Gastrocnemius medialis (tissue), 4 donors: ENCODE measurements at regions not wholly inside any gene's neighbourhood (a gene's known extent, or its start where the extent isn't known, plus 50 kb on each side); places are given as distances from the start of the nearest gene placed in this dataset.
"Not testable (repeated sequence)": the region's sequence is repeated elsewhere in the genome, so short reads cannot be mapped to it uniquely, and the experiment has no call there.

ENCODE experiments used
- ATAC-seq, 2 donors: fragments of 150-250 bp; one replicate each; pipeline ENCODE4 v1.9.1; 2016
- DNase-seq, 2 donors: peaks; one replicate each; pipeline ENCODE4 v3.0.0-alpha.2; 2019
- H3K27ac ChIP-seq, 4 donors: fragments of 200-600 bp; sonication (generic); 1 replicate in 1 of 4; 2 replicates in 3 of 4; pipeline ENCODE4 v1.5.1; 2016 to 2018; ENCODE audit warnings: mild to moderate bottlenecking in 2 of 4, moderate library complexity in 1 of 4
- H3K27me3 ChIP-seq, 3 donors: fragments of 200-600 bp; sonication (generic) in 2 of 3; 1 replicate in 1 of 3; 2 replicates in 2 of 3; pipeline versions ENCODE4 v1.5.1 to v1.6.0; 2016 to 2019; ENCODE audit warnings: mild to moderate bottlenecking in 1 of 3, moderate library complexity in 1 of 3
- H3K36me3 ChIP-seq, 2 donors: fragments of 200-600 bp; sonication (generic) in 1 of 2; one replicate each; pipeline ENCODE4 v1.5.1; 2017 to 2018
- H3K4me1 ChIP-seq, 2 donors: fragments of 200-600 bp; sonication (generic) in 1 of 2; one replicate each; pipeline ENCODE4 v1.5.1; 2016 to 2017; ENCODE audit warnings: mild to moderate bottlenecking in 2 of 2
- H3K4me3 ChIP-seq, 4 donors: fragments of 200-600 bp; sonication (generic) in 3 of 4; 1 replicate in 1 of 4; 2 replicates in 3 of 4; pipeline ENCODE4 v1.5.1; 2016 to 2019; ENCODE audit warnings: mild to moderate bottlenecking in 2 of 4
- H3K9me3 ChIP-seq, 3 donors: fragments of 200-600 bp; sonication (generic) in 2 of 3; 1 replicate in 1 of 3; 2 replicates in 2 of 3; pipeline ENCODE4 v1.5.1; 2016 to 2019
- POLR2A ChIP-seq, 2 donors: fragments of 450-650 bp; IDR thresholded peaks; one replicate each; pipeline ENCODE4 v1.6.1; 2017; ENCODE audit warnings: antibody characterized with exemption in 2 of 2, mild to moderate bottlenecking in 2 of 2, moderate library complexity in 2 of 2
- in situ Hi-C, 4 donors: fragments of 200-750 bp; cut with MboI; loops; one replicate each; pipeline versions ENCODE4 v1.15.0 to v1.8.0; 2017; ENCODE audit warnings: low sequenced_read_pairs in 4 of 4
- intact Hi-C: fragments of 100-400 bp; cut with DNase I; formaldehyde crosslinking; loops from one replicate; pipeline ENCODE4 v1.15.1; 2023; ENCODE audit warnings: low total_unique reads
- TF ChIP-seq, protein P1 (sequence below), 5 experiments: fragments of 450-650 bp in 3 of 5; fragments of 200-600 bp in 2 of 5; sonication (generic) in 2 of 5; IDR thresholded peaks in 4 of 5; conservative IDR thresholded peaks in 1 of 5; 1 replicate in 4 of 5; 2 replicates in 1 of 5; pipeline ENCODE4 v1.5.1; 2016 to 2019; ENCODE audit warnings: antibody characterized with exemption in 5 of 5, mild to moderate bottlenecking in 3 of 5, moderate library complexity in 3 of 5

DNA sequence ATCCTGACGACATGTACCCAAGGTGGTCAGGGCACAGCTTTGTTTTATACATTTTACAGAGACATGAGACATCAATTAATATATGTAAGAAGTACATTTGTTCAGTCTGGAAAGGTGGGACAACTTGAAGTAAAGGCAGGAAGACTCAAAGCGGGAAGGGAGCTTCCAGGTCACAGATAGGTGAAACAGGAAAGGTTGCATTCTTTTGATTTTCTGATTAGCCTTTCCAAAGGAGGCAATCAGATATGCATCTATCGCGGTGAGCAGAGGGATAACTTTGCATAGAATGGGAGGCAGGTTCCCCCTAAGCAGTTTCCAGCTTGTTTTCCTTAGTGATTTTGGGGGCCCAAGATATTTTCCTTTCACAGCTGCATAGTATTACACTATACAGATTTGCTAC lies 358.4 kb downstream of the GLUD2 start:
- DNase-seq, result no peak
- in situ Hi-C loops, result no loop called here

DNA sequence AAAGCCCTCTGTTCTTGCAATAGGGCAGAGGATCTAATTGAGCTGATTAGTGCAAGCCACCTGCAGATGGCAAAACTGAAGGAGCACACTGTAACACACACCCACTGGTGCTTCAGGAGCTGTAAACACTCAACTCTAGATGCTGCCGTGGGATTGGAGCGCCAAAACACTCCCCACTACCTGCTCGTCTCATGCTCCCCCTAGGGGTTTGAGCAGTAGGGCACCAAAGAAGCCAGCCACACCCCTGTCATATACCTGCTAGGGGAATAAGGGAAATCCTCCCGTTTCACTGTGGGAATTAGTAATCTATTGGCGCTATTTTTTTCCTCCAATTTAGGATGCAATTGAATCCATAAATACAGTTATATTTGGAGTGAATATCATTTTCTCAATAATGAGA lies 360.2 kb downstream of the GLUD2 start:
- in situ Hi-C loops (no loop called here), intact Hi-C loops (no loop called here)
- Histone ChIP-seq H3K36me3 (no peaks in the 10 kb centered on the region), H3K4me3 (no peak overlapping the region), H3K4me1 (no peaks in the 10 kb centered on the region), H3K27ac (no peak overlapping the region), H3K27me3 (no peaks in the 10 kb centered on the region), H3K9me3 (no peaks in the 10 kb centered on the region)
- TF ChIP-seq POLR2A (IDR thresholded peaks at IDR 0.05), result no peak
- TF ChIP-seq, protein P1, sequence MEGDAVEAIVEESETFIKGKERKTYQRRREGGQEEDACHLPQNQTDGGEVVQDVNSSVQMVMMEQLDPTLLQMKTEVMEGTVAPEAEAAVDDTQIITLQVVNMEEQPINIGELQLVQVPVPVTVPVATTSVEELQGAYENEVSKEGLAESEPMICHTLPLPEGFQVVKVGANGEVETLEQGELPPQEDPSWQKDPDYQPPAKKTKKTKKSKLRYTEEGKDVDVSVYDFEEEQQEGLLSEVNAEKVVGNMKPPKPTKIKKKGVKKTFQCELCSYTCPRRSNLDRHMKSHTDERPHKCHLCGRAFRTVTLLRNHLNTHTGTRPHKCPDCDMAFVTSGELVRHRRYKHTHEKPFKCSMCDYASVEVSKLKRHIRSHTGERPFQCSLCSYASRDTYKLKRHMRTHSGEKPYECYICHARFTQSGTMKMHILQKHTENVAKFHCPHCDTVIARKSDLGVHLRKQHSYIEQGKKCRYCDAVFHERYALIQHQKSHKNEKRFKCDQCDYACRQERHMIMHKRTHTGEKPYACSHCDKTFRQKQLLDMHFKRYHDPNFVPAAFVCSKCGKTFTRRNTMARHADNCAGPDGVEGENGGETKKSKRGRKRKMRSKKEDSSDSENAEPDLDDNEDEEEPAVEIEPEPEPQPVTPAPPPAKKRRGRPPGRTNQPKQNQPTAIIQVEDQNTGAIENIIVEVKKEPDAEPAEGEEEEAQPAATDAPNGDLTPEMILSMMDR (IDR thresholded peaks at IDR 0.05 in 4 of 5, conservative IDR thresholded peaks at IDR 0.05 in 1 of 5), result no peak
- no peak for ATAC-seq
- DNase-seq, result no peak

More for the DNA sequence above, 358.4 kb downstream of the GLUD2 start:
- Histone ChIP-seq H3K4me3 (no peak overlapping the region), H3K27ac (no peak overlapping the region), H3K9me3 (no peaks in the 10 kb centered on the region), H3K4me1 (no peaks in the 10 kb centered on the region), H3K27me3 (no peaks in the 10 kb centered on the region), H3K36me3 (no peaks in the 10 kb centered on the region)
- TF ChIP-seq POLR2A (IDR thresholded peaks at IDR 0.05), result no peak
- TF ChIP-seq, protein P1 (IDR thresholded peaks at IDR 0.05 in 4 of 5, conservative IDR thresholded peaks at IDR 0.05 in 1 of 5), result no peak
- intact Hi-C loops, result no loop called here
- ATAC-seq, result no peak

DNA sequence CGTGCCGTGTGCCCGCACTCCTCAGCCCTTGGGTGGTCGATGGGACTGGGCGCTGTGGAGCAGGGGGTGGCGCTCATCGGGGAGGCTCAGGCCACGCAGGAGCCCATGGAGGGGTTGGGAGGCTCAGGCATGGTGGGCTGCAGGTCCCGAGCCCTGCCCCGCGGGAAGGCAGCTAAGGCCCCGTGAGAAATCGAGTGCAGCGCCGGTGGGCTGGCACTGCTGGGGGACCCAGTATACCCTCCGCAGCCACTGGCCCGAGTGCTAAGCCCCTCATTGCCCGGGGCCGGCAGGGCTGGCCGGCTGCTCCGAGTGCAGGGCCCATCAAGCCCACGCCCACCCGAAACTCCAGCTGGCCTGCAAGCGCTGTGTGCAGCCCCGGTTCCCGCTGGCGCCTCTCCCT lies 384.1 kb downstream of the GLUD2 start:
- H3K4me3 ChIP-seq, H3K27me3 ChIP-seq, ATAC-seq, DNase-seq, H3K9me3 ChIP-seq, intact Hi-C loops, H3K27ac ChIP-seq, H3K36me3 ChIP-seq, in situ Hi-C loops, H3K4me1 ChIP-seq: not testable (repeated sequence)

DNA sequence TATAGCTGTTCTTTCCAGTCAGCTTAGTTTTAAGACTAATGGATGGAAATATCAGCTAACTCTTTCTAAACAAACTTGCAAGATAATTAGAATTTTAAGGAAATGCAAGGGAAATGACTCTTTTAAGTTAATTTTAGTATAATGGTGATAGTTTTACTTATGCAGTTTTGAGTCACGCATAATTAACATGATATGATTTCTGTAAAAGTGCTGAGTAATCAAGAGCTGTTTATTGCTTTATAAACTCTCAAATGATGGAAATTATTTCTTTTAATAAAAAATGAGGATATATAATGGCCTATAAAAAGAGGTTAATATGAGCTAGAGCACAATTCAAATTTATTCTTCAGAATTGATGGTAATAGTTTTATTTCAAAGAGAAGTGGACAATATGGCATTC lies 385.9 kb downstream of the GLUD2 start:
- no peaks in the 10 kb centered on the region for H3K9me3 ChIP-seq
- ATAC-seq (no peak), DNase-seq (no peak)
- no peak overlapping the region for H3K4me3 ChIP-seq
- in situ Hi-C loops (no loop called here), intact Hi-C loops (no loop called here)
- no peaks in the 10 kb centered on the region for H3K27me3 ChIP-seq
- no peaks in the 10 kb centered on the region for H3K4me1 ChIP-seq
- no peak overlapping the region for H3K27ac ChIP-seq
- H3K36me3 ChIP-seq, result no peaks in the 10 kb centered on the region
- TF ChIP-seq, protein P1 (IDR thresholded peaks at IDR 0.05 in 4 of 5, conservative IDR thresholded peaks at IDR 0.05 in 1 of 5), result no peak
- no peak for TF ChIP-seq POLR2A (IDR thresholded peaks at IDR 0.05)

DNA sequence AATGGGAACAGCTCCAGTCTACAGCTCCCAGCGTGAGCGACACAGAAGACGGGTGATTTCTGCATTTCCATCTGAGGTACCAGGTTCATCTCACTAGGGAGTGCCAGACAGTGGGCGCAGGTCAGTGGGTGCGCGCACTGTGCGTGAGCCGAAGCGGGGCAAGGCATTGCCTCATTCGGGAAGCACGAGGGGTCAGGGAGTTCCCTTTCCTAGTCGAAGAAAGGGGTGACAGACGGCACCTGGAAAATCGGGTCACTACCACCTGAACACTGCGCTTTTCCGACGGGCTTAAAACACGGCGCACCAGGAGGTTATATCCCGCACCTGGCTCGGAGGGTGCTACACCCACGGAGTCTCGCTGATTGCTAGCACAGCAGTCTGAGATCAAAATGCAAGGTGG lies 390.3 kb downstream of the GLUD2 start:
- H3K27me3 ChIP-seq, in situ Hi-C loops, H3K27ac ChIP-seq, intact Hi-C loops, H3K9me3 ChIP-seq, DNase-seq, H3K36me3 ChIP-seq, H3K4me3 ChIP-seq, ATAC-seq, H3K4me1 ChIP-seq: not testable (repeated sequence)

DNA sequence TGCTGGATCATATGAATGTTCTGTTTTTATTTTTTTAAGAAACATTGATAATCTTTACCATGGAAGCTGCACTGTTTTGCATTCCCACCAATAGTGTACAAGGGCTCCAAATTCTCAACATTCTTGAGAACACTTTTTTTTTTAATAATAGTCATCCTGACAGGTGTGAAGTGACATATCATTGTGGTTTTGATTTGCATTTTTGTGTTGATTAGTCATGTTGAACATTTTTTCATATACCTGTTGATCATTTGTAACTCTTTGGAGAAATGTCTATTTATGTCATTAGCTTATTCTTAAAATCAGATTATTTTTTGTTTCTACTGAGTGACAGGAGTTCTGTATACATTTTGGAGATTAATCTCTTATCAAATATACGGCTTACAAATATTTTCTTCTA lies 408.5 kb downstream of the GLUD2 start:
- Histone ChIP-seq H3K27me3 (no peaks in the 10 kb centered on the region), H3K4me1 (no peaks in the 10 kb centered on the region), H3K27ac (no peak overlapping the region), H3K4me3 (no peak overlapping the region), H3K9me3 (no peaks in the 10 kb centered on the region), H3K36me3 (no peaks in the 10 kb centered on the region)
- DNase-seq (no peak), ATAC-seq (no peak)
- TF ChIP-seq, protein P1 (IDR thresholded peaks at IDR 0.05 in 4 of 5, conservative IDR thresholded peaks at IDR 0.05 in 1 of 5), result no peak
- no peak for TF ChIP-seq POLR2A (IDR thresholded peaks at IDR 0.05)
- intact Hi-C loops (no loop called here), in situ Hi-C loops (no loop called here)
